Testis (tissue), 2 donors: ENCODE measurements at regions not wholly inside any gene's neighbourhood (a gene's known extent, or its start where the extent isn't known, plus 50 kb on each side); places are given as distances from the start of the nearest gene placed in this dataset.

Experiments used
- POLR2A ChIP-seq: fragments of 450-650 bp; IDR thresholded peaks from one replicate; pipeline ENCODE4 v1.6.1; 2017; ENCODE audit warnings: antibody characterized with exemption, mild to moderate bottlenecking, moderate library complexity
- TF ChIP-seq, protein P1 (sequence below), 3 experiments: fragments of 450-650 bp in 2 of 3; fragments of 200-600 bp in 1 of 3; sonication (generic) in 1 of 3; IDR thresholded peaks; one replicate each; pipeline ENCODE4 v1.5.1; 2016 to 2019; ENCODE audit warnings: antibody characterized with exemption in 3 of 3, mild to moderate bottlenecking in 2 of 3, moderate library complexity in 1 of 3

GRCh38 chr12:91863702-91864101 lies 281.9 kb downstream of the BTG1 start:
- TF ChIP-seq, protein P1, sequence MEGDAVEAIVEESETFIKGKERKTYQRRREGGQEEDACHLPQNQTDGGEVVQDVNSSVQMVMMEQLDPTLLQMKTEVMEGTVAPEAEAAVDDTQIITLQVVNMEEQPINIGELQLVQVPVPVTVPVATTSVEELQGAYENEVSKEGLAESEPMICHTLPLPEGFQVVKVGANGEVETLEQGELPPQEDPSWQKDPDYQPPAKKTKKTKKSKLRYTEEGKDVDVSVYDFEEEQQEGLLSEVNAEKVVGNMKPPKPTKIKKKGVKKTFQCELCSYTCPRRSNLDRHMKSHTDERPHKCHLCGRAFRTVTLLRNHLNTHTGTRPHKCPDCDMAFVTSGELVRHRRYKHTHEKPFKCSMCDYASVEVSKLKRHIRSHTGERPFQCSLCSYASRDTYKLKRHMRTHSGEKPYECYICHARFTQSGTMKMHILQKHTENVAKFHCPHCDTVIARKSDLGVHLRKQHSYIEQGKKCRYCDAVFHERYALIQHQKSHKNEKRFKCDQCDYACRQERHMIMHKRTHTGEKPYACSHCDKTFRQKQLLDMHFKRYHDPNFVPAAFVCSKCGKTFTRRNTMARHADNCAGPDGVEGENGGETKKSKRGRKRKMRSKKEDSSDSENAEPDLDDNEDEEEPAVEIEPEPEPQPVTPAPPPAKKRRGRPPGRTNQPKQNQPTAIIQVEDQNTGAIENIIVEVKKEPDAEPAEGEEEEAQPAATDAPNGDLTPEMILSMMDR (IDR thresholded peaks at IDR 0.05) = no peak
- TF ChIP-seq POLR2A = no peak
